ENCODE measurements at regions not wholly inside any gene's neighbourhood (a gene's known extent, or its start where the extent isn't known, plus 50 kb on each side); places are given as distances from the start of the nearest gene placed in this dataset.

DNA sequence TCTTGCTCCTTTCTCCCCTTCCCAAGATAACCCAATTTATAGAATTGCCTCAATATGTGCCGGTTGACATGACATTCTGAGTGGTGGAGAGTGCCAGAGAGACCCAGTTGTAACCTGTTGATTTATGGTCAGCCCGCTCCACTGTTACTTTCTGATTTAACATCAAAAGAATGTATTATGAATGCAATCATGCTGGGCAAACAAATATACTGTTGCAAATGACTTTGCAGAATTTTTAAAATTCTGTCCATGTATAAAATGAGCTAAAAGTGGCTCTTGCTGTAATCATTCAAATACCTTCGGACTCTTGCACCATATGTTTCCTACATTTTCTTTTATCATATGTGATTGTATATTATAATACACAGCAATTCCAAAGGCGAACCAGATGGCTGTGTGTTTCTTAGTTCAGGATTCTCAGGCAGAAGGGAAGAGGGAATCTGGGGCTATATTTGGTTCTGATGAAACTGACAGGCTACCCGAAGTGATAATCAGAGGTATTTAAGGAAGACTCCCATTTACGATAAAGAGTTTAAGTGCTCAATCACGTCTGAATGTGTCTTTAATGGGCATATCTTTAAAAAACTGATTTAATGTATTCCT is 131.7 kb downstream of the CLCN4 start:
- DNase-seq (ENCODE audit: low read depth, low spot score), result no peak

DNA sequence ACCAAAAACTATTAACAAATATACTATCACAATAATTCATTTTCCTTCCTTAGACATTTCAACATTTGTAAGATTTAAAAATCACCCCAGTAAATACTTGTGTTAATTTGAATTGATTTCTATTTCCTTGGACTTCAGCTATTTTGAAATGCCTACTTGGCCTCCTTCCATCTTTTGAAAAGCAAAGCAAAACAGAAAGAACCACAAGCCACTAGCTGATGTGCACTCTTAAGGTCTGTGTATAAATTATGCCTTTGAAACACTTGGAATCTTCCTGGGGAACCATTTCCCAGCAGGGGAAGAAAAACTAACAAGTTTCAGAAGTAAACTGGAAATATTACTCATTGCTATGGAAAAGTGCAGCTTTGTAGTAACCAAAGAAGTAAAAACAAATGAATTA is 139.8 kb downstream of the CLCN4 start:
- DNase-seq (ENCODE audit: low read depth, low spot score), result peak; percentile 59

DNA sequence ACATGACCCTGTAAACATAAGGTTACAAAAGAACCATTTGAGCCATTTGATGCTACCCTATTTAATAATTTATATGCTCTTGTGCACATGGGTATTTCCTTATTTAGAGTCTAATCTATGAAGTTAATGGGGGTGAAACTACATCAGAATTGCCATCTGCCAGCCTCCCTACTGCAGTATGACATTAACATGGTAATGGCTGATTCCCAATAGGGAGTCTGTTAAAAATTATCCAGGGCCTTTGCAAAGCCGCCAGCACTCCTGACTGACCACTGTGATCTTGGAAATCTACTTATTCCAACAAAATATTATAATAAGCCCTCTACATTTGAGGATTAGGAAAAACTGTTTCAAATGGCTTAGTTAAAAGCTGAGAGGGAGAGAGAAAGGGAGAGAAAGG is 153.7 kb downstream of the CLCN4 start:
- DNase-seq (ENCODE audit: low read depth, low spot score), result no peak

DNA sequence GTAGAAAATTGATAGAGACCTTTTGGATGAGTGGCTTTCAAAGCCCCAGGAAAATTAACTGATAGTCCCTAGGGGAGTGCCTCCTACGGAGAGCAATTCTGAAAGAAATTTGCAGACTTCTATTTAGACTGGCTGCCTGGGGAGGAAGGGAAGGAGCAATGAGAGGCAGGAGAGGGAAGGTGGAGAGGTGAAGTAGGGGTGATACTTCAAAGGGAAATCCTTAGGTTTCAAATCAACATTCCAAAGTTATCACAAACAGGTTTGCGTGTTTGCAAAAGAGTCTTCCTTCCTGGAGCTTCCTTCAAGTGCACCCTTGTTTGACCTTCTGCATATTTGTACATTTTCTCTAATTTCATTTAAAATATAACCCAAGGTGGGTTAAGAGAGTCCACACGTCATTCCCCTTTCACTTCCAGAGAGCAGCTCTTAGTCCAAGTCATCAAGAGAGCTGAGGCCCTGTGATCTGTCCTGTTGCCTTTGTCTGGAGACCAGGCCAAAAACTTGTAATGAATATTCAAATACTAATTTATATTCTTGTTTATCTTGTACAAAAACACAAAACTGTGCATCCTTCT is 157.8 kb downstream of the CLCN4 start:
- no peak for DNase-seq (ENCODE audit: low read depth, low spot score)

DNA sequence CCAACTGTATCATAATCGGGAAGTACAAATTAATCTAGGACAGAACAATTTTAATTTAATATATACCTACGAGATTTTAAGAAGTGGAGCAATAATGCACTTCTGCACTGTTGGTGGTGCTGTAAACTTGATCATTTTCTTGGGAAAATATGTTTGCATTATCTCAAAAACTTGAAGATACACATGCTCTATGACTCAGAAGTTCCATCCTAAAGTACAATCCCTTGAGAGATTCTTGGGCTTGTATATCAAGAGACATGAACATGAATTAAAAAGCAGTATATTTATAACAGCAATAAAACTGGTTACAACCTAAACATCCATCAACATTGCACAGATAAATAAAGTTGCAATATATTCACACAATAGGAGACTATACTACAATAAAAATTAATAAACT is 168.8 kb downstream of the CLCN4 start:
- no peak for DNase-seq (ENCODE audit: low read depth, low spot score)

DNA sequence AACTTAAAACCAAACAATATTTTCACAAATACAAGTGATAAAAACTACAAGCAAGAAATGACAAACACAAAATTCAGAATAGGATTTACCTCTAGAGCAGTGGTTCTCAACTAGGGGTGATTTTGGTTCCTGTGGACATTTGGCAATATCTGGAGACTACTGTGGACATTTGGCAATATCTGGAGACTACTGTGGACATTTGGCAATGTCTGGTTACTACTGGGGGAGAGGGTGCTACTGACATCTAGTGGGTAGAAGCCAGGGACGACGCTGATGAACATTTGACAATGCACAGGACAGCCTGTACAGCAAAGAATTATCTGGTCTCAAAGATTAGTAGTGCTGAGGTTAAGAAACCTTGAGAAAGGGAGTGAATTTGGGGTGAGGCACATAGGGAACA is 169.8 kb downstream of the CLCN4 start:
- no peak for DNase-seq (ENCODE audit: low read depth, low spot score)

DNA sequence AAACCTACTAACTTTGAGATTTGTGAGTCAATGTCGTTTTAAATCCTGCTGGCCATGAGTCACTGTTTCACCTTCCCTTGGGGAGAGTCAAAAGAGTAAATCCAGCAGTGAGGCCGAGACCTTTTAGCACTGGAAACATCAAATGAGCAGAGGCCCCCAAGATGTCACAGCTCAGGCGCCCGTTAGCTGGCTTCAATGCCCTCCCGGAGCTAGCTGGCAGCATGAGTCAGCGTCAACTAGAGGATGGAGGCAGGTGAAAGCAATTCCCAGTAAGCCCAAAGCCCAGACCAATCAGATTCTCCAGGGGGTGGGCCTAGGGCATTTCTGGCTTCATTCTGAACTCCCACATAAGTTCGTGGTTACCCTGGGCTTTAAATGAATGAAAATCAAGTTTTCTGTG is 170.9 kb downstream of the CLCN4 start:
- DNase-seq (ENCODE audit: low read depth, low spot score), result no peak

DNA sequence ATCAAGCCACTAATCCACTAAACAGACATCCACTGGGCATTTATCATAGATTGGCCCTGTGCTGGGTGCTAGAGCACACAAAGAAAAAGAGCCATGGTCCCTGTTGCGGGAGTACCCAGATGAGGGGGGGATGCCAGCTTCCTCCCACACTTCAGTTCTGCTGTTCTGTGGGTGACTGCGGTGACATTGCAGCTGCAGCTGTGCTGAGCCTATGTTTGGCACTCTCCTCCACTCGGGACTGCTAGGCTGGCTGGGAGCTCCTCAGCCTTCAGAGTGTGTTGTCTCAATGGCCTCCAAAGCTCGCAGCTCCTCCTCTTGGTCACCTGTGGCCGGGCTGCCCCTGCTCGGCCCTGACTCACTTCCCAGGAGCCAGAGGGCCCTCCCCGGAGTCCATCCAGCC is 173.2 kb downstream of the CLCN4 start:
- no peak for DNase-seq (ENCODE audit: low read depth, low spot score)

DNA sequence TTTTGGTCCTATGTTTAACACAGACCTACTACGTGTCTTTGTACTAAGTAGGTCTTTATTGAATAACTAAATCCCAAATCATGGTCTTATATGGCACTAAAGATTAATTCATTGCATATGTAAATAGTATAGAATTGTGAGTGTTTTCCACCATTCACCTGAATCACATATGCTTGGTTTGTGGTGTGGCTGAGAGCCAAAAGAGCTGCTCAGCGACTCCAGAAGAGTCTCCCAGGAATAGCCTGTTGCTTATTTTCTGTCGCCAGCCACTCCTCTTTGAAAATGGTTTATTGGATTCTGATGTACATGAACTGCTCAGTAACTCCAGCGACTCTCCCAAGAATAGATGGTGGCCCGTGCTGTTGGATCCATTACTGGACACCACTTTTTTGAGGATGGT is 184.5 kb downstream of the CLCN4 start:
- no peak for DNase-seq (ENCODE audit: low read depth, low spot score)

DNA sequence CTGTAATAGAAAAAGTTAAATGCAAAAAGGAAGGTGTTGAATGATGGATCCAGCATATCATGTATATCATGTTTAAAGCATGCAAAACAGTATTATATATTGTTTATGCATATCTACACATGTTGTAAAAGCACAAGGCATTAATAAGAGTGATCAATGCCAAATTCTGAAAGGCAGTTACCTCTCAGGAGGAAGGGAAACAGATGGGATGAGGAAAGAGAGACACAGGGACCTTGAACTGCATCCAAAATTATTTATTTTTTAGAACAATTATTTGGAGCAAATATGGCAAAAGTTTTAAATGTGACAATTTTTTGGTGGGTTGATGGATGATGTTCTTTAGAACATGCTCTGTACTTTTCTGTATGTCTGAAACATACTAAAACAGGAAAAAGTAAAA is 193.4 kb downstream of the CLCN4 start:
- DNase-seq (ENCODE audit: low read depth, low spot score), result no peak

DNA sequence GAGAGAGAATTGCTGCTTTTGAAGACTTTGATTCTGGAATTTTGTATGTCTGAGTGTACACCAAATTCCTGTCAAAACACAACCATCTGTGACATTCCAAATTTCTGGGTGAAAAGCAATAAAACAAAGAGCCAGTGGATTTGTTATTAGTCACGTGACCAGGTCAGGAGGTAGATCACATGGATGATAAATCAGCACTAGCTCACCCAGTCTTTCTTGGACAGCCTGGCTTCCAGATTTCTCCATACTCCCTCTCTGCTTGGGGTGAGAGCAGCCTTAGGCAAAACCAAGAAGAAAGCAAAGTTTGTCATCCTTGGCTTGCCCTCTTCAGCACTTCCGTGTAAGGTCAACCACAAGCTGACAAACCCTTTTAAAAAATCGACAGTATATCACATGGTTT is 194.2 kb downstream of the CLCN4 start:
- DNase-seq (ENCODE audit: low read depth, low spot score), result peak; percentile 1

DNA sequence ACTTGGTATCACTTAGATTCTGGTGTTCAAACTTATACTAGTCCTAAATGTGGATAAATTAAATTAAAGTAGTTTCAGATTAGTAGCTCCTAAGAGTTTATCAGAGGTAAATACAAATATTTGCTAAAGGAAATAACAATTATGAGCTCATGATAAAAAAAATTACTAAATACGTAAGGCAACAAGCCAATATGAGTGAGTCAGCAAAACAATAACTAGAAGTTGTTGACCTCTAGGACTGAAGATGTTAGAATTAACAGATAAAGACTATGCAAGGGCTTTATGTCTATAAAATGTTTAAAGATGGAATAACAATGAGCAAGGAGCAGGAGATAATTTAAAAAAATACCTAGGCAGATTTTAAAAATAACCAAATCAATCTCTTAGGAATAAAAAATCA is 195.8 kb downstream of the CLCN4 start:
- DNase-seq (ENCODE audit: low read depth, low spot score), result no peak

DNA sequence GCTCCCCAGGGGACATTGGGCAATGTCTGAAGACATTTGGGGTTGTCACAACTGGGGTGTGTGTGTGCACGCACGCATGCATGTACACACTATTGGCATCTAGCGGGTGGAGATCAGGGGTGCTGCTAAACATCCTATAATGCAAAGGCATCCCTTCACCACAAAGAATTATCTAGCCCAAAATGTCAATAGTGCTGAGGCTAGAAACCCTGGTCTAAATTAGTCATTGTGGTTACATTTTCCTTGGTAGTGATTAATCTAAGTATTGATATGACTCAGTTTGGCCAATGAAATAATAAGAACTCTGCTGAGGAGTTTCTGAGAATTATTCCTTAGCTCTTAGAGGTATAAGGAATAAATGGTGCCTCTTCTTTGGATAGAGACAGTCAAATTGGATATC is 200.2 kb downstream of the CLCN4 start:
- DNase-seq (ENCODE audit: low read depth, low spot score), result no peak

DNA sequence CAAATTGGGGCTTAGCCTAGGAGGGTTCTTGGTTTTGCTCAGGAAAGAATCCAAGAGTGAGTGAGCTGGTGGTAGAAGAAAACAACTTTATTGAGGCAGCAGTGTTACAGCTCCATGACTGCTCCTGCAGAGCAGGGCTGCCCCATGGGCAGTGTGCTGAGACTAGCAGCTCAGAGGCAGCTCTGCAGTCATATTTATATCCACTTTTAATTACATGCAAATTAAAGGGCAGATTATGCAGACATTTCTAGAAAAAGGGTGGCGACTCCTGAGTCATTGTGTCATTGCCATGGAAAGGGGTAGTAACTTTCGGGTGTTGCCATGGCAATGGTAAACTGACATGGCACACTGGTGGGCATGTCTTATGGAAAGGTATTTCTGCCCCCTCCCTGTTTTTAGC is 202.2 kb downstream of the CLCN4 start:
- no peak for DNase-seq (ENCODE audit: low read depth, low spot score)

DNA sequence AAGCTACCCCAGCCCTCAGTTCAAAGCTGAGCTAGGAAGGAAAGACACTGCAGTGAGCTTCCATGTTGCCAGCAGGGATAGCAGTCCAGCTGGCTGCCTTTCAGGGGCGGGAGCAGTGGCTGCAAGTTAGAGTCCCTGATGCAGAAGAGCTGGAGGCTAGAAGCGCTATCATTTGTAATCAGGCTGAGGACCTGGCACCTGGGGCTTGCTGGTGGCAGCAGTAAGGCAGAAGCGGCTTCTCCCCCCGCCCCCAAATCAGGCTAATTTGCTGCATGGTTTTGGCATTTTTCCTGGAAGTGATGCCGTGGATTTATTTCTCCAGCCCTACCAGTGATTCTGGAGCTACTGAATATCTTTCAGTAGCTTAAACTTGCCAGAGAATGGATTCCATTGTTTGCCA is 203.3 kb downstream of the CLCN4 start:
- DNase-seq (ENCODE audit: low read depth, low spot score), result no peak

DNA sequence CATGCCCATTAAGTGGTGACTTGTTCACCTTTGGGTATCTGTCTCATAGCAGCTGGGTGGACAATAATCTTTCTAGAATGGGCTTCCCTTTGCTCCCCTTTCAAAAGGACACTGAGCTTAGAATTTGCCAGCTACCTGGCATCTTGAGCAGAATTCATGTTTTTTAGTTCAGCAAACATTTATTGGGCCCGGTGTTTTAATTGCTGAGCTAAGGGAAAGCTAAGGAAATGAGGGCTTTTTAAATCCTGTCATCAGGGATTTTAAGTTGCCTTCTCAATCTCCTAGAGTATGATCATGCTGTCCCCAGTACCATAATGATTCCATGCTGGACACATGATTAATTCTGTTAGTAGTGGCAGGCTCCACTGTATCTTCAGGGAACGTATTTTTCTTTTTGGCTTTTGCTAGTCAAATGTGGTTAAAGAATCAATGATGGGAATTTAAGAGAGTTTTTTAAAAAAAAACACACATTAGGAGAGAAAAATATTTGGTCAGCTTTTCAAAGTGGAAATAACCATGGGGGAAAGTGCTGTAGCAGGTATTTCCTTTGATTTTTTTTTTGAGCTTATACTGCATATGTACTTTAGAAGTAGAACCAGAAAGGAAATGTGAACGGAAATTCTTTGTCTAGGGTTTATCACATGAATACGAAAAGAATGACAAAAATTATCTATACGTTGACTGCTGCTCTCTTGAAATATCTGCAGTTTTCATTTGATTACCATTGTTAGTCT is 208.9 kb downstream of the CLCN4 start:
- no peak for DNase-seq (ENCODE audit: low read depth, low spot score)

DNA sequence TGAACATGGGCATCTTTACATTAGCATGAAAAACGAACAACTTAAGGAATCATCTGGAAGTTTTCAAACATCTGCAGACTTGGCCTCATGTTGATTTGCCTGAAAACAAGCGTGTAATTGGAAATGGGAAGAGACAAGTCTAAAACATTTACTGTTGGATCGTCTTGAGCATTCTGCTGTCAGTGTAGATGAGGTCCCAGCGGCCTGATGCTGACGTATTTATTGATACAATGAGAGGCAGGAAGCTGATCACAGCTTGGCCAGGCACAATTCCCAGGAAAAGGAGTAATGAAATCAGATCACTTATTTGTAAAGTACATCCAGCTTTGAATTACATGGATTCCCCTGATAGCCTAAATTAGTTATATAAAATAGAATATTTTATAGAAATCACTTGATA is 210.6 kb downstream of the CLCN4 start:
- no peak for DNase-seq (ENCODE audit: low read depth, low spot score)

DNA sequence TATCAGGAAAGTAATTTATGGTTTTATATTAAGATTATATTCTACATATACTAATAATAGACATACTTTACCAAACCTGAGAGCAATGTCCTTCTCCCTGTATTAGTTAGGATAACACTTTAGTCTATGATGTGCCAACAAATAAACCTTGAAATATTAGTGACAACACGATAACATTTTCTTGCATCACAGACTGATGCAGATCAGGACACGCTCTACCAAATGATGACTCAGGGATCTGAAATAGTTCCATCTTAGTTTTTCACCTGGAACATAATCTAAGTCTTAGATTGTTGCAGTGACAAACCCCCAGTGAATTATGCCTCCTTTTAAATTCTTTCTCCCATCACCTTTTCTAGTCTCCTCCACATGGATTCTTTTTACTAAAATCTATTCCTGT is 214.2 kb downstream of the CLCN4 start:
- DNase-seq (ENCODE audit: low read depth, low spot score), result no peak

DNA sequence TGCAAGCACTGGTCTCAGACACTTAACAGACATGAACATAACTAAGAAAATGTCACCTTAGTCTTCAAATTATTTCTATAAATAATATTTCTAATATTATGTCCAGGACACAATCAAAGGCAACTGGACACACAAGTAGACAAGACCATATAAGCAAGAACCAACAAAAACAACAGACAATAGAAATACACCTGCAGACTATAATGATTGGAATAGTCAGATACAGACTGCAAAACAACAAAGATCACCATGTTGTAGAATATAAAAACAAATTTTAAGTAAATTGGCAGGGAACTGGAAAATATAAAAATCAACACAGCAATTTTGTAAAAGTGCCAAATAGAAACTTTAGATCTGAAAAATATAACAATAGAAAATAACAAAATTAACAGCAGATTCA is 220.7 kb downstream of the CLCN4 start:
- no peak for DNase-seq (ENCODE audit: low read depth, low spot score)

DNA sequence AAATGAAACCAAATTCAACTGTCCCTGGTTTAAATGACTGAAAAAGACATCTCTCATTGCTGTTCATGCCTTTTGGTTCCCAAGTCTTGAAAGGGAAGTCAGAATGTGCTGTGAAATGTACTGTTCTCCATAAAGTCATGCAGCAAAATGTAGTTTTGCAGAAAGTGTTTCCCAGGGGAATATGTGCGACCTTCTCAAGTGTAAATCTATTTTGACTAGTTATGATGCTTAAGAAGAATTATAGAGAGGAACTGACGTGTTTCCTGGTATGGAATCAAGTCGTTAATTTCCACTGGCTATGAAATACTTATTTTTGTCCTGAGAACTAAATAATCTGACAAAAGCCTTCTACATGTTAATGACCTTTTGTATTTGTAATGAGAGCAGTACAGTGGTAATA is 223.1 kb downstream of the CLCN4 start:
- no peak for DNase-seq (ENCODE audit: low read depth, low spot score)

DNA sequence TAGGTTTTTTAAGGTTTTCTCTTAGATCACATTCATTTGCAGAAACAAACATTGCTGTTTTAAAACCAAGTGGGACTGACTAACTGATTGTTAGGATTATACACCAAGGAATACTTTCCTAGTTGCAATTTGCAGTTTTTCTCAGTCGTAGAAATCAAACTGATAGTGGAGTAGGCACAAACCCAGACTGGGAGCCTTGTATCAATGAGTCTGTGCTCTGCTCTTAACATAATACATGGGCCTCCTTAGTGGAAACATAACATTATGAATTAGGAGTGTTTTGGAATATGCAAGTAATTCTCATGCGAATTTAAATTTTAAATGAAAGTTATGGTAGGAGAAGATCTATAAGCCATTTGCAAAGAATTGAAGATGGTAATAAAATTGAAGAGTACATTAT is 223.5 kb downstream of the CLCN4 start:
- DNase-seq (ENCODE audit: low read depth, low spot score), result no peak

DNA sequence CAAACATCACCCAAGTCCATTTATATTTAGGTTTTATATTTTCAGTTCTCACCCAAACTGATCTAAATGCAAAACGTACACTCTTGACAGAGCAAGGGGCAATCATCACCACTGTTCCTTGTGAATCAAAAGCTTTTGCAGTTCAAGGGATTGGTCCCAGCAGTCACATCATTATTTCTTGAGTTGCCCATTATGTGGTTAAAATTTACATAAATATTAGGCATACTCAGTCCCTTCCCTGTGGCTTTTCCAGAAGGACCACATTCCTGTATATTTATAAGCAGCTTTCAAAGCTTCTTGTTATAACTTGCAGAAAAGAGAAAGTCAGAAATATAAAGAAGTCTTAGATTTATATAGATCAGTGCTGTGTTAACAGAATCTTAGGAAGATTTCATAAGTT is 224.4 kb downstream of the CLCN4 start:
- DNase-seq (ENCODE audit: low read depth, low spot score), result no peak

DNA sequence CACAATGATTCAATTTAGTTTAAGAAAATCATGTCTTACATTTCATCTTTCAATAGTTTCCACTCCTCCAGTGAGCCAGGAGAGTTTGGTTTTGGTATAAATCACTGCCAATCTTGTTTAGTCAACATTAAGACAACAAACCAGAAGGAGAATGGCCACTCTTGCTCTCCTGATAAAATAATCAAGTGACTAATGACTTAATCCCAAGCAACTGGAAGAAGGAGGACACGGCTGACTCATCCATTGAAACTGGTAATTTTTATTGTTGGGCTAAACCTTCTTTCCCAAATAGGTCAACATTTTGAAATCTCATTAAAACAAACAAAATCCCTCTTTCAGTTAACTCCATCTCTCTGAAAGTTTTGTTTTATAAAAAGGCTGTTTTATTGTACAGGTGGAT is 230.2 kb downstream of the CLCN4 start:
- DNase-seq (ENCODE audit: low read depth, low spot score), result no peak

DNA sequence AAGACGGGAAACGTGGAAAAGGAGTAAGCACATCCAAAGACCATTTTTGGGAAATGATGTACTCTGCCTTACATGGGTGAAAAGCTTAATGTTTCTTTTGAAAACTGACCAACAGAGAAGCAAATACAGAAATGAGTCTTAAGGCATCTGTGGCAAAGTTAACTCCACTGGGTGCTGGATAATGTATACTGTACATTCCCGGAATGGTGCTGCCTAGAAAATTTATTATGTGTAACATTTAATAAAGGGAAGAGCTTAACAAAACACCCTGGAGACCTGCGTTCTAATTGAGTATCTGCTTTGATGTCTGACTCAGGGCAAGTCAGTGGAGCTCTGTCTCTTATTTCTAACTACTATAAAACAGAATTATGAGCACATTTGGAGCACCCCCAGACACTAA is 230.2 kb downstream of the MID1 start:
- DNase-seq (ENCODE audit: low read depth, low spot score), result no peak

Data from brain pericyte (primary cell).